SK-N-SH (cell line): ENCODE measurements at regions not wholly inside any gene's neighbourhood (a gene's known extent, or its start where the extent isn't known, plus 50 kb on each side); places are given as distances from the start of the nearest gene placed in this dataset.

ENCODE experiments used
- CTCF ChIA-PET: fragments of 300-600, 350-600 bp; formaldehyde crosslinking; extraction: SDS; loops from one replicate; lab custom pipeline; 2021; lab: Yijun Ruan, JAX
- POLR2A ChIA-PET: fragments of 350-600 bp; sonication (Branson Sonifier 250); formaldehyde crosslinking; extraction: SDS; loops from one replicate; lab custom pipeline; 2020; ENCODE audit warnings: antibody characterized with exemption, inconsistent platforms; lab: Yijun Ruan, JAX
- DNase-seq: peaks from one replicate; pipeline ENCODE4 v3.0.0; 2012
- H2AFZ ChIP-seq: fragments of 200-600 bp; sonication (generic); 2 replicates; pipeline ENCODE4 v1.8.1; 2016; ENCODE audit warnings: antibody characterized with exemption, mild to moderate bottlenecking, low read depth
- H3F3A ChIP-seq: fragments of 200-600 bp; sonication (generic); replicated peaks from 2 replicates; pipeline ENCODE3; 2016; ENCODE audit warnings: antibody characterized with exemption, mild to moderate bottlenecking; ENCODE audit not compliant: insufficient read depth
- H3K27ac ChIP-seq, 2 experiments: fragments of 200-500 bp in 1 of 2; fragments of 200-600 bp in 1 of 2; sonication (Bioruptor generic) in 1 of 2; sonication (generic), shearing (Covaris generic) in 1 of 2; 2 replicates each; pipeline versions ENCODE4 v1.5.1 to v1.6.1; 2014 to 2016; ENCODE audit warnings: low read depth in 2 of 2, inconsistent platforms in 1 of 2, low read length in 1 of 2, mild to moderate bottlenecking in 1 of 2, mixed read lengths in 1 of 2
- H3K27me3 ChIP-seq: fragments of 200-600 bp; sonication (generic), shearing (Covaris generic); 2 replicates; pipeline ENCODE4 v1.6.1; 2016; ENCODE audit warnings: mixed run types; ENCODE audit not compliant: insufficient read depth
- H3K36me3 ChIP-seq, 2 experiments: fragments of 200-500 bp in 1 of 2; fragments of 200-600 bp in 1 of 2; sonication (Bioruptor generic) in 1 of 2; sonication (generic) in 1 of 2; replicated peaks in 1 of 2; 2 replicates each; pipeline versions ENCODE3 to v1.5.1; 2014 to 2016; ENCODE audit warnings: low read length in 1 of 2, mild to moderate bottlenecking in 1 of 2; ENCODE audit not compliant: insufficient read depth in 2 of 2, control insufficient read depth in 1 of 2
- H3K4me1 ChIP-seq, 2 experiments: fragments of 200-500 bp in 1 of 2; fragments of 200-600 bp in 1 of 2; sonication (Bioruptor generic) in 1 of 2; sonication (generic), shearing (Covaris generic) in 1 of 2; 2 replicates each; pipeline versions ENCODE4 v1.5.1 to v1.6.1; 2014 to 2016; ENCODE audit warnings: low read depth in 1 of 2, low read length in 1 of 2, mixed run types in 1 of 2; ENCODE audit not compliant: insufficient read depth in 2 of 2, control insufficient read depth in 1 of 2
- H3K4me2 ChIP-seq: fragments of 200-600 bp; sonication (generic), shearing (Covaris generic); 2 replicates; pipeline ENCODE4 v1.6.1; 2017; ENCODE audit warnings: mixed run types
- H3K4me3 ChIP-seq, 2 experiments: fragments of 200-500 bp in 1 of 2; fragments of 200-600 bp in 1 of 2; sonication (Bioruptor generic) in 1 of 2; sonication (generic), shearing (Covaris generic) in 1 of 2; 2 replicates each; pipeline versions ENCODE4 v1.5.1 to v1.8.1; 2014 to 2016; ENCODE audit warnings: low read depth in 2 of 2, inconsistent platforms in 1 of 2, low read length in 1 of 2, mild to moderate bottlenecking in 1 of 2, mixed read lengths in 1 of 2, moderate library complexity in 1 of 2
- H3K79me2 ChIP-seq: fragments of 200-600 bp; sonication (generic); 2 replicates; pipeline ENCODE4 v1.8.1; 2017; ENCODE audit warnings: mild to moderate bottlenecking; ENCODE audit not compliant: insufficient read depth
- H3K9ac ChIP-seq: fragments of 200-600 bp; sonication (generic); 2 replicates; pipeline ENCODE4 v1.6.1; 2017; ENCODE audit warnings: mixed run types
- H3K9me2 ChIP-seq: fragments of 200-600 bp; sonication (generic); 2 replicates; pipeline ENCODE4 v1.6.1; 2017; ENCODE audit warnings: mixed run types
- H3K9me3 ChIP-seq: fragments of 200-600 bp; sonication (generic); 2 replicates; pipeline ENCODE4 v1.6.1; 2017; ENCODE audit warnings: mixed run types, mild to moderate bottlenecking, moderate library complexity
- H4K20me1 ChIP-seq: fragments of 200-600 bp; sonication (generic); 2 replicates; pipeline ENCODE4 v1.6.1; 2017; ENCODE audit warnings: mild to moderate bottlenecking, mixed run types; ENCODE audit not compliant: insufficient read depth
- CHD2 ChIP-seq: fragments of 150-350 bp; IDR thresholded peaks from 2 replicates; pipeline ENCODE4 v1.6.1; 2018; ENCODE audit warnings: low read length; ENCODE audit not compliant: partially characterized antibody
- ELF1 ChIP-seq: IDR thresholded peaks from 2 replicates; pipeline ENCODE4 v1.4.0; 2012
- EP300 ChIP-seq, 2 experiments: IDR thresholded peaks; 2 replicates each; pipeline versions ENCODE4 v1.4.0 to v1.6.1; 2012; ENCODE audit warnings: borderline replicate concordance in 1 of 2, low read depth in 1 of 2, low read length in 1 of 2
- EZH2phosphoT487 ChIP-seq: fragments of 200-600 bp; sonication (generic); IDR thresholded peaks from 2 replicates; pipeline ENCODE4 v1.6.1; 2017; ENCODE audit warnings: low read depth, mixed run types, mild to moderate bottlenecking, antibody characterized with exemption, moderate library complexity, borderline replicate concordance
- FOXJ3 ChIP-seq: sonication (generic); formaldehyde crosslinking; IDR thresholded peaks from 2 replicates; pipeline ENCODE4 v1.5.1; 2020; ENCODE audit warnings: mild to moderate bottlenecking, missing genetic modification reagents
- FOXM1 ChIP-seq: IDR thresholded peaks from 2 replicates; pipeline ENCODE4 v1.4.0; 2012; ENCODE audit warnings: low read depth, mild to moderate bottlenecking
- JUND ChIP-seq: IDR thresholded peaks from 2 replicates; pipeline ENCODE4 v1.4.0; 2012
- MEF2A ChIP-seq: IDR thresholded peaks from 2 replicates; pipeline ENCODE4 v1.4.0; 2012; ENCODE audit warnings: low read depth, borderline replicate concordance
- NFIC ChIP-seq: IDR thresholded peaks from 2 replicates; pipeline ENCODE4 v1.4.0; 2012; ENCODE audit warnings: borderline replicate concordance
- NRF1 ChIP-seq: IDR thresholded peaks from 2 replicates; pipeline ENCODE4 v1.6.1; 2012; ENCODE audit warnings: low read depth, mild to moderate bottlenecking, low read length
- POLR2AphosphoS5 ChIP-seq: IDR thresholded peaks from 2 replicates; pipeline ENCODE4 v1.6.1; 2012; ENCODE audit warnings: low read depth, low read length
- RAD21 ChIP-seq: IDR thresholded peaks from 2 replicates; pipeline ENCODE4 v1.6.1; 2012; ENCODE audit warnings: mild to moderate bottlenecking, low read length
- RFX5 ChIP-seq: IDR thresholded peaks from 2 replicates; pipeline ENCODE4 v1.6.1; 2012; ENCODE audit warnings: mild to moderate bottlenecking, improper control_type of control experiment, low read length
- RXRA ChIP-seq: IDR thresholded peaks from 2 replicates; pipeline ENCODE4 v1.4.0; 2012; ENCODE audit warnings: low read depth, mild to moderate bottlenecking, borderline replicate concordance
- TAF1 ChIP-seq: IDR thresholded peaks from 2 replicates; pipeline ENCODE4 v1.6.1; 2012; ENCODE audit warnings: low read depth, mild to moderate bottlenecking, low read length, moderate library complexity, borderline replicate concordance
- TCF12 ChIP-seq: IDR thresholded peaks from 2 replicates; pipeline ENCODE4 v1.4.0; 2012
- TEAD4 ChIP-seq: IDR thresholded peaks from 2 replicates; pipeline ENCODE4 v1.4.0; 2012; ENCODE audit warnings: mild to moderate bottlenecking, borderline replicate concordance; ENCODE audit not compliant: insufficient read depth
- USF1 ChIP-seq: IDR thresholded peaks from 2 replicates; pipeline ENCODE4 v1.4.0; 2012; ENCODE audit warnings: low read depth, borderline replicate concordance
- WGBS: methylation state at CpG from one replicate; pipeline ENCODE4 v1.1.6; 2017; ENCODE audit warnings: low lambda C conversion rate; 5-methylcytosine and 5-hydroxymethylcytosine counted together
- TF ChIP-seq, protein P1 (sequence below): IDR thresholded peaks from 2 replicates; pipeline ENCODE4 v1.6.1; 2012; ENCODE audit warnings: mild to moderate bottlenecking, low read depth, low read length, moderate library complexity
- TF ChIP-seq, protein P2 (sequence below): fragments of 150-350 bp; IDR thresholded peaks from 2 replicates; pipeline ENCODE4 v1.6.1; 2017; ENCODE audit warnings: antibody characterized with exemption, low read length, low read depth, borderline replicate concordance

- Histone ChIP-seq H2AFZ (no peak overlapping the region), H3K27ac (no peak overlapping the region), H3K36me3 (no peaks in the 10 kb centered on the region), H3K4me2 (no peak overlapping the region), H3K4me3 (no peak overlapping the region), H3F3A (no peaks in the 10 kb centered on the region), H3K4me1 (no peaks in the 10 kb centered on the region), H3K79me2 (no peaks in the 10 kb centered on the region), H3K9ac (no peak overlapping the region), H4K20me1 (no peaks in the 10 kb centered on the region), H3K9me3 (no peaks in the 10 kb centered on the region), H3K9me2 (no peaks in the 10 kb centered on the region), H3K27me3 (no peaks in the 10 kb centered on the region)
- TF ChIP-seq CHD2 (no peak), ELF1 (no peak), NFIC (no peak), TEAD4 (no peak), FOXM1 (no peak), EP300 (IDR thresholded peaks at IDR 0.05; ENCODE audit: borderline replicate concordance in 1 of 2, low read depth in 1 of 2, low read length in 1 of 2) (no peak), MEF2A (no peak), RXRA (no peak), NRF1 (no peak), TAF1 (no peak), FOXJ3 (CRISPR knock-in tag) (no peak), JUND (no peak), RFX5 (no peak), USF1 (no peak), TCF12 (no peak), POLR2AphosphoS5 (no peak), RAD21 (no peak), EZH2phosphoT487 (no peak)
- TF ChIP-seq, protein P1, sequence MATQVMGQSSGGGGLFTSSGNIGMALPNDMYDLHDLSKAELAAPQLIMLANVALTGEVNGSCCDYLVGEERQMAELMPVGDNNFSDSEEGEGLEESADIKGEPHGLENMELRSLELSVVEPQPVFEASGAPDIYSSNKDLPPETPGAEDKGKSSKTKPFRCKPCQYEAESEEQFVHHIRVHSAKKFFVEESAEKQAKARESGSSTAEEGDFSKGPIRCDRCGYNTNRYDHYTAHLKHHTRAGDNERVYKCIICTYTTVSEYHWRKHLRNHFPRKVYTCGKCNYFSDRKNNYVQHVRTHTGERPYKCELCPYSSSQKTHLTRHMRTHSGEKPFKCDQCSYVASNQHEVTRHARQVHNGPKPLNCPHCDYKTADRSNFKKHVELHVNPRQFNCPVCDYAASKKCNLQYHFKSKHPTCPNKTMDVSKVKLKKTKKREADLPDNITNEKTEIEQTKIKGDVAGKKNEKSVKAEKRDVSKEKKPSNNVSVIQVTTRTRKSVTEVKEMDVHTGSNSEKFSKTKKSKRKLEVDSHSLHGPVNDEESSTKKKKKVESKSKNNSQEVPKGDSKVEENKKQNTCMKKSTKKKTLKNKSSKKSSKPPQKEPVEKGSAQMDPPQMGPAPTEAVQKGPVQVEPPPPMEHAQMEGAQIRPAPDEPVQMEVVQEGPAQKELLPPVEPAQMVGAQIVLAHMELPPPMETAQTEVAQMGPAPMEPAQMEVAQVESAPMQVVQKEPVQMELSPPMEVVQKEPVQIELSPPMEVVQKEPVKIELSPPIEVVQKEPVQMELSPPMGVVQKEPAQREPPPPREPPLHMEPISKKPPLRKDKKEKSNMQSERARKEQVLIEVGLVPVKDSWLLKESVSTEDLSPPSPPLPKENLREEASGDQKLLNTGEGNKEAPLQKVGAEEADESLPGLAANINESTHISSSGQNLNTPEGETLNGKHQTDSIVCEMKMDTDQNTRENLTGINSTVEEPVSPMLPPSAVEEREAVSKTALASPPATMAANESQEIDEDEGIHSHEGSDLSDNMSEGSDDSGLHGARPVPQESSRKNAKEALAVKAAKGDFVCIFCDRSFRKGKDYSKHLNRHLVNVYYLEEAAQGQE = no peak
- TF ChIP-seq, protein P2, sequence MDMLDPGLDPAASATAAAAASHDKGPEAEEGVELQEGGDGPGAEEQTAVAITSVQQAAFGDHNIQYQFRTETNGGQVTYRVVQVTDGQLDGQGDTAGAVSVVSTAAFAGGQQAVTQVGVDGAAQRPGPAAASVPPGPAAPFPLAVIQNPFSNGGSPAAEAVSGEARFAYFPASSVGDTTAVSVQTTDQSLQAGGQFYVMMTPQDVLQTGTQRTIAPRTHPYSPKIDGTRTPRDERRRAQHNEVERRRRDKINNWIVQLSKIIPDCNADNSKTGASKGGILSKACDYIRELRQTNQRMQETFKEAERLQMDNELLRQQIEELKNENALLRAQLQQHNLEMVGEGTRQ = no peak
- ChIA-PET POLR2A (no interaction called here), CTCF (no interaction called here)
- no peak for DNase-seq
- WGBS = 4% methylated on average over 6 of the region's 6 CpGs
Observed at GRCh38 chr12:127311720-127312364, 955.1 kb upstream of the TMEM132C start.
